ENCODE measurements at regions not wholly inside any gene's neighbourhood (a gene's known extent, or its start where the extent isn't known, plus 50 kb on each side); places are given as distances from the start of the nearest gene placed in this dataset.
A peak's percentile ranks its signal among the peaks of the same experiment; 100 is the strongest.

- TF ChIP-seq, protein P1, sequence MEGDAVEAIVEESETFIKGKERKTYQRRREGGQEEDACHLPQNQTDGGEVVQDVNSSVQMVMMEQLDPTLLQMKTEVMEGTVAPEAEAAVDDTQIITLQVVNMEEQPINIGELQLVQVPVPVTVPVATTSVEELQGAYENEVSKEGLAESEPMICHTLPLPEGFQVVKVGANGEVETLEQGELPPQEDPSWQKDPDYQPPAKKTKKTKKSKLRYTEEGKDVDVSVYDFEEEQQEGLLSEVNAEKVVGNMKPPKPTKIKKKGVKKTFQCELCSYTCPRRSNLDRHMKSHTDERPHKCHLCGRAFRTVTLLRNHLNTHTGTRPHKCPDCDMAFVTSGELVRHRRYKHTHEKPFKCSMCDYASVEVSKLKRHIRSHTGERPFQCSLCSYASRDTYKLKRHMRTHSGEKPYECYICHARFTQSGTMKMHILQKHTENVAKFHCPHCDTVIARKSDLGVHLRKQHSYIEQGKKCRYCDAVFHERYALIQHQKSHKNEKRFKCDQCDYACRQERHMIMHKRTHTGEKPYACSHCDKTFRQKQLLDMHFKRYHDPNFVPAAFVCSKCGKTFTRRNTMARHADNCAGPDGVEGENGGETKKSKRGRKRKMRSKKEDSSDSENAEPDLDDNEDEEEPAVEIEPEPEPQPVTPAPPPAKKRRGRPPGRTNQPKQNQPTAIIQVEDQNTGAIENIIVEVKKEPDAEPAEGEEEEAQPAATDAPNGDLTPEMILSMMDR (IDR thresholded peaks at IDR 0.05; ENCODE audit: low read depth, low read length, missing control alignments): no peak
Measured at GRCh38 chr12:105729181-105729771, 398.8 kb downstream of the C12orf75 start.

DNA sequence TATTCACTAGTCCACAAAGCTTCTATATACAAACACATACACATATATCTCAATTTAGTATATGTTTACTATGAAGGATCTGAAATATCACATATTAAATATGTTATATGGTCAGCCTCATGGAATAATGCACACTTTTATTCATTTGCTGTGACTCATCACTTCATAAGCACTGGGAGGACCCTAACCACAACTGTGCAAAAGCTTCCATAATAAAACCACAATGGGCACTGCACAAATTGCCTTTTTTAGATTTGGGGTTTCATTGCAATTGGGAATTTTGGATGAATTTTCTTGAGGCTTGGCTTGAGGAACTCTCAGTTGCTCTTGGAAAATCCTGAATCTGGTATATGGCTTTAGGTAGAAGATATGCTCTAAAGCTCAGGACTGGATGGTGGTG, 399.4 kb downstream of the C12orf75 start:
- peak; percentile 81 for DNase-seq (ENCODE audit: low read depth)
- no peak overlapping the region for H3K4me3 ChIP-seq (ENCODE audit: low read depth, low read length)
- in situ Hi-C loops (cut with HindIII; ENCODE audit: low sequenced_read_pairs): no loop called here
- TF ChIP-seq, protein P1 (IDR thresholded peaks at IDR 0.05; ENCODE audit: low read depth, low read length, missing control alignments): no peak

More at GRCh38 chr12:105729181-105729771, 398.8 kb downstream of the C12orf75 start:
- DNase-seq (ENCODE audit: low read depth): no peak
- no peak overlapping the region for H3K4me3 ChIP-seq (ENCODE audit: low read depth, low read length)
- in situ Hi-C loops (cut with HindIII; ENCODE audit: low sequenced_read_pairs): no loop called here

DNA sequence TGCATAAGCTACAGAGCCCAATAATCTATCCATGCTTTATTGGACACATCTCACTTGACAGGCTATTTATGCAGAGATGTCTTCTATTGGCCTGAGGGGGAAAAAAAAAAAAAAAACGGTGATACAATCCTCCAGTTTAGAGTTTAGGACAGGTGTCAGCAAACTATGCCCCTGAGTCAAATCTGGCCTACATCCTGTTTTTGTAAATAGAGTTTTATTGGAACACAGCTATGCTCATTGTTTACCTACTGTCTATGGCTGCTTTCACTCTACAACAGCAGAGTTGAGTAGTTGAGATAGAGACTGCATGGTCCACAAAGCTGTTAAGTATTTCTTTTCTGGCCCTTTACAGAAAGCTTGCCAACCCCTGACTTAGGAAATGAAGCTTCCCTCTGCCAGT, 403.1 kb downstream of the C12orf75 start:
- TF ChIP-seq, protein P1 (IDR thresholded peaks at IDR 0.05; ENCODE audit: low read depth, low read length, missing control alignments): no peak
- no peak for DNase-seq (ENCODE audit: low read depth)
- in situ Hi-C loops (cut with HindIII; ENCODE audit: low sequenced_read_pairs): no loop called here
- H3K4me3 ChIP-seq (ENCODE audit: low read depth, low read length): no peak overlapping the region

DNA sequence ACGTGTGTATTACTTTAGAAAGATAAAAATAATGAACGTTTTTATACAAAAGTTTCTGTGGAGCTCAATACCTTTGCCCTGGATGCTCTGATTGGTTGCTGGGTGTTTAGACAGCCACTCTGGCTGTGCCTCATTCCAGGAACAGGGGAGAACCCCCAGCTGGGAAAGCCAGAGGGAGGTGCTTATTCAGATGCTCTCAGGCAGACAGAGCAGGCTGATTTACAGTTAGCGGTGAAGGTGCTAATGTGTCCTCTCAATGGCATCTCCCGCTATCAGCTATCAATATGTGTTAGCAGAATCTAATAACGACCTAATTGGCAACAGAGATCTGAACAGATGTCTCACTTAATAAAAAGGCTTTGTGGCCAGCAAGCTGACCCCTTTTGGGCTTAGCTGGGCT, 402.3 kb downstream of the NUAK1 start:
- in situ Hi-C loops (cut with HindIII; ENCODE audit: low sequenced_read_pairs): no loop called here
- TF ChIP-seq, protein P1 (IDR thresholded peaks at IDR 0.05; ENCODE audit: low read depth, low read length, missing control alignments): no peak
- no peak overlapping the region for H3K4me3 ChIP-seq (ENCODE audit: low read depth, low read length)
- no peak for DNase-seq (ENCODE audit: low read depth)

GRCh38 chr12:105738051-105738450, 400.7 kb downstream of the NUAK1 start:
- TF ChIP-seq, protein P1 (IDR thresholded peaks at IDR 0.05; ENCODE audit: low read depth, low read length, missing control alignments): no peak
- H3K4me3 ChIP-seq (ENCODE audit: low read depth, low read length): no peak overlapping the region
- DNase-seq (ENCODE audit: low read depth): no peak
- in situ Hi-C loops (cut with HindIII; ENCODE audit: low sequenced_read_pairs): no loop called here

DNA sequence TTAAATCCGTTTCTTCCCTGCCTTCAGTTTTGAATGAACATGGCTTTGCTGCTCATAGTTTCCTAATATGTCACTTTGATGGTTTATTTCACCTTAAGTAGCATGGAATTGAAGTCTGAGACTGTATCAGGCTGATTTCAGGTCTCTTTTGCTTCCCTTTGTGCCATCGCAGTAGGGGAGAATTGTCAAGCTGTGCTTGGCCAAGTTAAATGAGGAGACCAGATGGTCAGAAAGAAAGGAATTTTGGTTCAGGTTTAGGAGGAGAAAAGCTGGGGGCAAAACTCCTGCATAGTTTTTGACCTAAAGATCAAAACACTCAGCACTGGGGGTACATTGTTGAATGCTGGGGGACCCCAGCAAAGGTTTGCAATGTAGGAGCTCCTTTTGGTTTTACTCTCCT, 398.4 kb downstream of the NUAK1 start:
- H3K4me3 ChIP-seq (ENCODE audit: low read depth, low read length): no peak overlapping the region
- in situ Hi-C loops (cut with HindIII; ENCODE audit: low sequenced_read_pairs): no loop called here
- peak; percentile 89 for DNase-seq (ENCODE audit: low read depth)
- TF ChIP-seq, protein P1 (IDR thresholded peaks at IDR 0.05; ENCODE audit: low read depth, low read length, missing control alignments): no peak
